ENCODE measurements at regions not wholly inside any gene's neighbourhood (a gene's known extent, or its start where the extent isn't known, plus 50 kb on each side); places are given as distances from the start of the nearest gene placed in this dataset.

DNA sequence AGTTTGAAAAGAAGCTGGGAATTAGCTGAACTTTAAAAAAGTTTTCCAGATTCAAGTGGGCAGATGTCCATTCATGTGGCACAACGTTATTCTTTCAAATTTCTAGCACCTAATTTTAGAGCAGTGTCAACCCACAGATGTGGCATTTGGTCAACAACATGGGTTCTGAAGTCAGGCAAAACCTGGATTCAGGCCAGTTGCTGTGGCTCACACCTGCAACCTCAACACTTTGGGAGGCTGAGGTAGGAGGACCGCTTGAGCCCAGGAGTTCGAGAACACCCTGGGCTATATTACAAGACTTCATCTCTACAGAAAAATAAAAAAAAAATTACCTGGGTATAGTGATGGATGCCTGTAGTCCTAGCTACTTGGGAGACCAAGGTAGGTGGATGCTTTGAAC is 380.2 kb upstream of the SALL1 start:
- intact Hi-C loops (cut with micrococcal nuclease), result no loop called here
- H3K27ac ChIP-seq (ENCODE audit: low read depth, low read length), result no peak overlapping the region
- no peak overlapping the region for H3K4me3 ChIP-seq (replicated peaks in 1 of 2; ENCODE audit: low read depth in 1 of 2, low read length in 2 of 2)
- no peaks in the 10 kb centered on the region for H3K79me2 ChIP-seq (ENCODE audit: insufficient read depth, low read length)
- no peaks in the 10 kb centered on the region for H3K4me1 ChIP-seq (ENCODE audit: control insufficient read depth in 1 of 2, insufficient read depth in 2 of 2, low read length in 2 of 2)
- H3K9ac ChIP-seq (ENCODE audit: low read length), result no peak overlapping the region
- BruUV-seq (replicated peaks), result no TSS peak
- CTCF ChIA-PET, result no interaction called here
- TF ChIP-seq ZFX (IDR thresholded peaks at IDR 0.05) (no peak), ZNF274 (IDR thresholded peaks at IDR 0.05; ENCODE audit: low read depth, low read length) (no peak), SIN3A (IDR thresholded peaks at IDR 0.05; ENCODE audit: low read depth) (no peak), EZH2 (IDR thresholded peaks at IDR 0.05) (no peak), TCF7L2 (IDR thresholded peaks at IDR 0.05; ENCODE audit: borderline replicate concordance, extremely low read depth, insufficient read depth, insufficient read length) (no peak), EGR1 (IDR thresholded peaks at IDR 0.05; ENCODE audit: low read depth) (no peak), RAD21 (IDR thresholded peaks at IDR 0.05; ENCODE audit: low read depth) (no peak), FOSL1 (IDR thresholded peaks at IDR 0.05; ENCODE audit: low read depth) (no peak), JUND (IDR thresholded peaks at IDR 0.05) (no peak), YY1 (IDR thresholded peaks at IDR 0.05; ENCODE audit: extremely low read depth, insufficient replicate concordance, low read depth, low read length) (no peak), SRF (IDR thresholded peaks at IDR 0.05; ENCODE audit: low read depth) (no peak), ELF1 (IDR thresholded peaks at IDR 0.05; ENCODE audit: borderline replicate concordance, low read depth) (no peak), CBX3 (IDR thresholded peaks at IDR 0.05; ENCODE audit: low read depth) (no peak)
- TF ChIP-seq, protein P1, sequence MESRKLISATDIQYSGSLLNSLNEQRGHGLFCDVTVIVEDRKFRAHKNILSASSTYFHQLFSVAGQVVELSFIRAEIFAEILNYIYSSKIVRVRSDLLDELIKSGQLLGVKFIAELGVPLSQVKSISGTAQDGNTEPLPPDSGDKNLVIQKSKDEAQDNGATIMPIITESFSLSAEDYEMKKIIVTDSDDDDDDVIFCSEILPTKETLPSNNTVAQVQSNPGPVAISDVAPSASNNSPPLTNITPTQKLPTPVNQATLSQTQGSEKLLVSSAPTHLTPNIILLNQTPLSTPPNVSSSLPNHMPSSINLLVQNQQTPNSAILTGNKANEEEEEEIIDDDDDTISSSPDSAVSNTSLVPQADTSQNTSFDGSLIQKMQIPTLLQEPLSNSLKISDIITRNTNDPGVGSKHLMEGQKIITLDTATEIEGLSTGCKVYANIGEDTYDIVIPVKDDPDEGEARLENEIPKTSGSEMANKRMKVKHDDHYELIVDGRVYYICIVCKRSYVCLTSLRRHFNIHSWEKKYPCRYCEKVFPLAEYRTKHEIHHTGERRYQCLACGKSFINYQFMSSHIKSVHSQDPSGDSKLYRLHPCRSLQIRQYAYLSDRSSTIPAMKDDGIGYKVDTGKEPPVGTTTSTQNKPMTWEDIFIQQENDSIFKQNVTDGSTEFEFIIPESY (IDR thresholded peaks at IDR 0.05; ENCODE audit: extremely low read depth, insufficient replicate concordance, low read length), result no peak
- TF ChIP-seq, protein P2, sequence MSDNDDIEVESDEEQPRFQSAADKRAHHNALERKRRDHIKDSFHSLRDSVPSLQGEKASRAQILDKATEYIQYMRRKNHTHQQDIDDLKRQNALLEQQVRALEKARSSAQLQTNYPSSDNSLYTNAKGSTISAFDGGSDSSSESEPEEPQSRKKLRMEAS (IDR thresholded peaks at IDR 0.05), result no peak
- TF ChIP-seq, protein P3, sequence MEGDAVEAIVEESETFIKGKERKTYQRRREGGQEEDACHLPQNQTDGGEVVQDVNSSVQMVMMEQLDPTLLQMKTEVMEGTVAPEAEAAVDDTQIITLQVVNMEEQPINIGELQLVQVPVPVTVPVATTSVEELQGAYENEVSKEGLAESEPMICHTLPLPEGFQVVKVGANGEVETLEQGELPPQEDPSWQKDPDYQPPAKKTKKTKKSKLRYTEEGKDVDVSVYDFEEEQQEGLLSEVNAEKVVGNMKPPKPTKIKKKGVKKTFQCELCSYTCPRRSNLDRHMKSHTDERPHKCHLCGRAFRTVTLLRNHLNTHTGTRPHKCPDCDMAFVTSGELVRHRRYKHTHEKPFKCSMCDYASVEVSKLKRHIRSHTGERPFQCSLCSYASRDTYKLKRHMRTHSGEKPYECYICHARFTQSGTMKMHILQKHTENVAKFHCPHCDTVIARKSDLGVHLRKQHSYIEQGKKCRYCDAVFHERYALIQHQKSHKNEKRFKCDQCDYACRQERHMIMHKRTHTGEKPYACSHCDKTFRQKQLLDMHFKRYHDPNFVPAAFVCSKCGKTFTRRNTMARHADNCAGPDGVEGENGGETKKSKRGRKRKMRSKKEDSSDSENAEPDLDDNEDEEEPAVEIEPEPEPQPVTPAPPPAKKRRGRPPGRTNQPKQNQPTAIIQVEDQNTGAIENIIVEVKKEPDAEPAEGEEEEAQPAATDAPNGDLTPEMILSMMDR (IDR thresholded peaks at IDR 0.05 in 2 of 3, conservative IDR thresholded peaks at IDR 0.05 in 1 of 3; ENCODE audit: borderline replicate concordance in 1 of 3, insufficient read depth in 1 of 3, low read depth in 2 of 3, low read length in 2 of 3), result no peak
- TF ChIP-seq, protein P4, sequence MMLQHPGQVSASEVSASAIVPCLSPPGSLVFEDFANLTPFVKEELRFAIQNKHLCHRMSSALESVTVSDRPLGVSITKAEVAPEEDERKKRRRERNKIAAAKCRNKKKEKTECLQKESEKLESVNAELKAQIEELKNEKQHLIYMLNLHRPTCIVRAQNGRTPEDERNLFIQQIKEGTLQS (IDR thresholded peaks at IDR 0.05), result no peak
- ATAC-seq, result no peak
- RAD21 ChIA-PET (ENCODE audit: low non-redundant PET in 1 of 2, low total read pairs in 2 of 2, uncharacterized antibody in 2 of 2, unreplicated experiment in 2 of 2), result no interaction called here
- peaks cover 0 to 17% of the 10 kb centered on the region in 2 experiments; a peak in 2 of 4 replicates for H3K9me3 ChIP-seq (ENCODE audit: control insufficient read depth in 1 of 2, insufficient read depth in 1 of 2, low read depth in 1 of 2, low read length in 2 of 2)
- H3K36me3 ChIP-seq (ENCODE audit: control insufficient read depth in 1 of 2, insufficient read depth in 2 of 2, low read length in 2 of 2), result no peaks in the 10 kb centered on the region
- H2AFZ ChIP-seq (ENCODE audit: low read depth, low read length, poor library complexity, severe bottlenecking), result no peak overlapping the region
- H4K20me1 ChIP-seq (ENCODE audit: insufficient read depth), result no peaks in the 10 kb centered on the region
- H3K9me2 ChIP-seq (ENCODE audit: insufficient read depth), result no peaks in the 10 kb centered on the region
- POLR2A ChIA-PET, result no interaction called here
- no peak for DNase-seq (ENCODE audit: low read depth, low spot score)
- H3K27me3 ChIP-seq (ENCODE audit: insufficient read depth, low read length), result no peaks in the 10 kb centered on the region
- no peak overlapping the region for H3K4me2 ChIP-seq (ENCODE audit: low read length)
